ENCODE measurements at regions not wholly inside any gene's neighbourhood (a gene's known extent, or its start where the extent isn't known, plus 50 kb on each side); places are given as distances from the start of the nearest gene placed in this dataset.

DNA sequence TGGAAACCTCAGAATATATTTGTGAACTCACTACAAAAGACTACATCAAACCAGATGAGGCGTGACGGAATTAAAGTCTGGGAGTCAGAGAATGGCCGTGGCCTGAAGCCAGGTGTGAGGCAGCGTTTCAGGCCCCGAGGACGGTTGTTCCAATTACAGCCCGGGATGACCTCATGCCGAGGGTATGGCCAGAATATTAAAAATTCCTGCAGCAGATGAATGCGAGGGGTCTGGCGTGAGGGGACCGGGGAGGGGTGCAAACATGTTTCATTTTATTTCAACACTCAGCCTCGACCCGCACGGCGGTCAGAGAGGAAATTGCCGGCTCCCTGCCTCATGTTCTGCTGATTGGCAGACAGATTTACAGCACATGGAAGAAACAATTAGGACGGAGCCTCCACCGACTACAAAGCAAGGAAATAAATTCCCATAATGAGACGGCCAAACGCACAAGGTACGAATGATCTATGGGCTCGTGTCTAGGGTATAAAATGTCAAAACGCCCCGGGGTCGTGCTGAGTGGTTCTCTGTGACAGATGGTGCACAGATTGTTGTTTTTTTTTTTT, 289.7 kb downstream of the SHOX start:
- TF ChIP-seq POLR2A (IDR thresholded peaks at IDR 0.05; ENCODE audit: low read depth, low read length): no peak
- TF ChIP-seq RFX5 (IDR thresholded peaks at IDR 0.05; ENCODE audit: low read depth, low read length): no peak
- TF ChIP-seq, protein P1, sequence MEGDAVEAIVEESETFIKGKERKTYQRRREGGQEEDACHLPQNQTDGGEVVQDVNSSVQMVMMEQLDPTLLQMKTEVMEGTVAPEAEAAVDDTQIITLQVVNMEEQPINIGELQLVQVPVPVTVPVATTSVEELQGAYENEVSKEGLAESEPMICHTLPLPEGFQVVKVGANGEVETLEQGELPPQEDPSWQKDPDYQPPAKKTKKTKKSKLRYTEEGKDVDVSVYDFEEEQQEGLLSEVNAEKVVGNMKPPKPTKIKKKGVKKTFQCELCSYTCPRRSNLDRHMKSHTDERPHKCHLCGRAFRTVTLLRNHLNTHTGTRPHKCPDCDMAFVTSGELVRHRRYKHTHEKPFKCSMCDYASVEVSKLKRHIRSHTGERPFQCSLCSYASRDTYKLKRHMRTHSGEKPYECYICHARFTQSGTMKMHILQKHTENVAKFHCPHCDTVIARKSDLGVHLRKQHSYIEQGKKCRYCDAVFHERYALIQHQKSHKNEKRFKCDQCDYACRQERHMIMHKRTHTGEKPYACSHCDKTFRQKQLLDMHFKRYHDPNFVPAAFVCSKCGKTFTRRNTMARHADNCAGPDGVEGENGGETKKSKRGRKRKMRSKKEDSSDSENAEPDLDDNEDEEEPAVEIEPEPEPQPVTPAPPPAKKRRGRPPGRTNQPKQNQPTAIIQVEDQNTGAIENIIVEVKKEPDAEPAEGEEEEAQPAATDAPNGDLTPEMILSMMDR (conservative IDR thresholded peaks at IDR 0.05; ENCODE audit: low read depth, low read length): no peak
- TF ChIP-seq MAFK (IDR thresholded peaks at IDR 0.05; ENCODE audit: low read depth, low read length): no peak
- TF ChIP-seq MAZ (IDR thresholded peaks at IDR 0.05; ENCODE audit: borderline replicate concordance, low read depth, low read length): no peak
- no peak for TF ChIP-seq BHLHE40 (IDR thresholded peaks at IDR 0.05; ENCODE audit: low read depth, low read length)
- TF ChIP-seq, protein P2, sequence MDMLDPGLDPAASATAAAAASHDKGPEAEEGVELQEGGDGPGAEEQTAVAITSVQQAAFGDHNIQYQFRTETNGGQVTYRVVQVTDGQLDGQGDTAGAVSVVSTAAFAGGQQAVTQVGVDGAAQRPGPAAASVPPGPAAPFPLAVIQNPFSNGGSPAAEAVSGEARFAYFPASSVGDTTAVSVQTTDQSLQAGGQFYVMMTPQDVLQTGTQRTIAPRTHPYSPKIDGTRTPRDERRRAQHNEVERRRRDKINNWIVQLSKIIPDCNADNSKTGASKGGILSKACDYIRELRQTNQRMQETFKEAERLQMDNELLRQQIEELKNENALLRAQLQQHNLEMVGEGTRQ (IDR thresholded peaks at IDR 0.05; ENCODE audit: low read depth, low read length): no peak
- TF ChIP-seq NFE2L2 (IDR thresholded peaks at IDR 0.05; ENCODE audit: low read depth, low read length): no peak
- no peak for TF ChIP-seq CEBPB (IDR thresholded peaks at IDR 0.05; ENCODE audit: low read depth, low read length)
